Esophagus muscularis mucosa (tissue), 4 donors: ENCODE measurements at regions not wholly inside any gene's neighbourhood (a gene's known extent, or its start where the extent isn't known, plus 50 kb on each side); places are given as distances from the start of the nearest gene placed in this dataset.

Experiments used
- DNase-seq: peaks from one replicate; pipeline ENCODE4 v3.0.0-alpha.2; 2017; ENCODE audit errors: extremely low spot score
- H3K27ac ChIP-seq, 4 donors: fragments of 200-600 bp; sonication (generic); replicated peaks in 1 of 4; 1 replicate in 3 of 4; 2 replicates in 1 of 4; pipeline ENCODE4 v1.5.1; 2016 to 2019; ENCODE audit warnings: mild to moderate bottlenecking in 1 of 4
- H3K27me3 ChIP-seq, 4 donors: fragments of 200-600 bp; sonication (generic); one replicate each; pipeline versions ENCODE4 v1.5.1 to v1.6.0; 2016 to 2019
- H3K36me3 ChIP-seq, 4 donors: fragments of 200-600 bp; sonication (generic); one replicate each; pipeline ENCODE4 v1.5.1; 2016 to 2019
- H3K4me1 ChIP-seq, 4 donors: fragments of 200-600 bp; sonication (generic); one replicate each; pipeline ENCODE4 v1.5.1; 2016 to 2019
- H3K4me3 ChIP-seq, 4 donors: fragments of 200-600 bp; sonication (generic); 1 replicate in 2 of 4; 2 replicates in 2 of 4; pipeline ENCODE4 v1.5.1; 2016 to 2019; ENCODE audit warnings: mild to moderate bottlenecking in 4 of 4, moderate library complexity in 1 of 4
- H3K9me3 ChIP-seq, 4 donors: fragments of 200-600 bp; sonication (generic); 1 replicate in 3 of 4; 2 replicates in 1 of 4; pipeline ENCODE4 v1.5.1; 2016 to 2019
- CTCF ChIP-seq, 3 experiments: fragments of 200-600 bp in 2 of 3; fragments of 450-650 bp in 1 of 3; sonication (generic) in 2 of 3; IDR thresholded peaks; one replicate each; pipeline ENCODE4 v1.5.1; 2017 to 2019; ENCODE audit warnings: antibody characterized with exemption in 3 of 3, mild to moderate bottlenecking in 2 of 3, moderate library complexity in 1 of 3
- EP300 ChIP-seq: sonication (generic); formaldehyde crosslinking; IDR thresholded peaks from one replicate; pipeline ENCODE4 v1.6.1; 2017; ENCODE audit warnings: antibody characterized with exemption
- POLR2A ChIP-seq: fragments of 450-650 bp; IDR thresholded peaks from one replicate; pipeline ENCODE4 v1.6.1; 2017; ENCODE audit warnings: antibody characterized with exemption, moderate library complexity, mild to moderate bottlenecking, low read depth
- POLR2AphosphoS5 ChIP-seq, 2 donors: sonication (generic); formaldehyde crosslinking; IDR thresholded peaks; one replicate each; pipeline ENCODE4 v1.6.1; 2017; ENCODE audit warnings: antibody characterized with exemption in 2 of 2
- WGBS: methylation state at CpG from one replicate; pipeline ENCODE4 v1.1.5; 2018; 5-methylcytosine and 5-hydroxymethylcytosine counted together
- intact Hi-C: fragments of 100-400 bp; cut with DNase I; formaldehyde crosslinking; loops from one replicate; pipeline ENCODE4 v1.15.1; 2023

DNA sequence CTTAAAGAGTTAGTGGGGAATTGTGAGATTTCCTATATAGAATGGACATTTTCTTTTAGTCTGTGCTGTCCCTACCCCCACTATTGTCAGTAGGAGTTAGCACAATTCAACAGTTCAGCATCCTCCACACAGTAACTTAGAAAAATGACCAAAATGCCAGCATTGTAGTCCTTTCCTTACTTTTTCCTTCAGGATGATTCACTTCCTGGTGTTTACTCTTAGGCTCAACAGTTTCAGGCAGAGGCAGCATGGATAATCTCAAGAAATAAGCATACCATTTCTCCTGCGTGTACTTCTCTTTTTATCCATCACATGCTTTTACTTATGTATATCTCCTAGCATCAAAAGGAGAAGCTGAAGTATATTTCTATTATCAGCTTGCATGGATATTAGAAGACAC lies 683.4 kb downstream of the SLC16A7 start:
- Histone ChIP-seq H3K36me3 (no peaks in the 10 kb centered on the region), H3K9me3 (no peaks in the 10 kb centered on the region), H3K27me3 (no peaks in the 10 kb centered on the region), H3K4me1 (no peaks in the 10 kb centered on the region), H3K27ac (no peak overlapping the region), H3K4me3 (no peak overlapping the region)
- TF ChIP-seq POLR2AphosphoS5 (IDR thresholded peaks at IDR 0.05) (no peak), EP300 (no peak), CTCF (IDR thresholded peaks at IDR 0.05) (no peak), POLR2A (no peak)
- no peak for DNase-seq
- intact Hi-C loops: no loop called here
- 74% methylated on average over 1 of the region's 1 CpG for WGBS

GRCh38 chr12:60281522-60281921 lies 685.7 kb downstream of the SLC16A7 start:
- DNase-seq: no peak
- Histone ChIP-seq H3K9me3 (no peaks in the 10 kb centered on the region), H3K4me1 (no peaks in the 10 kb centered on the region), H3K4me3 (no peak overlapping the region), H3K27ac (no peak overlapping the region), H3K27me3 (no peaks in the 10 kb centered on the region), H3K36me3 (no peaks in the 10 kb centered on the region)
- intact Hi-C loops: no loop called here
- no peak for TF ChIP-seq EP300
- TF ChIP-seq POLR2AphosphoS5 (IDR thresholded peaks at IDR 0.05): no peak
- TF ChIP-seq CTCF (IDR thresholded peaks at IDR 0.05): no peak
- TF ChIP-seq POLR2A: no peak
- 95% methylated on average over 8 of the region's 8 CpGs for WGBS

GRCh38 chr12:60290532-60290931 lies 694.7 kb downstream of the SLC16A7 start:
- intact Hi-C loops: no loop called here
- no peak overlapping the region for H3K4me3 ChIP-seq
- WGBS: 86% methylated on average over 1 of the region's 1 CpG
- DNase-seq: peak; percentile 87
- TF ChIP-seq CTCF (IDR thresholded peaks at IDR 0.05) (no peak), POLR2A (no peak)
- H3K9me3 ChIP-seq: peaks cover 0 to 8% (median 0%) of the 10 kb centered on the region in 4 donors
- no peaks in the 10 kb centered on the region for H3K36me3 ChIP-seq
- no peaks in the 10 kb centered on the region for H3K4me1 ChIP-seq
- no peaks in the 10 kb centered on the region for H3K27me3 ChIP-seq
- H3K27ac ChIP-seq: no peak overlapping the region

GRCh38 chr12:60308366-60308991 lies 712.6 kb downstream of the SLC16A7 start:
- H3K27me3 ChIP-seq: no peaks in the 10 kb centered on the region
- TF ChIP-seq CTCF (IDR thresholded peaks at IDR 0.05) (no peak), EP300 (no peak), POLR2A (no peak), POLR2AphosphoS5 (IDR thresholded peaks at IDR 0.05) (no peak)
- H3K9me3 ChIP-seq: no peaks in the 10 kb centered on the region
- intact Hi-C loops: no loop called here
- no peaks in the 10 kb centered on the region for H3K4me1 ChIP-seq
- WGBS: 42% methylated on average over 1 of the region's 1 CpG
- no peaks in the 10 kb centered on the region for H3K36me3 ChIP-seq
- DNase-seq: no peak
- H3K4me3 ChIP-seq: no peak overlapping the region
- H3K27ac ChIP-seq: no peak overlapping the region

GRCh38 chr12:60311940-60312339 lies 716.1 kb downstream of the SLC16A7 start:
- no peaks in the 10 kb centered on the region for H3K36me3 ChIP-seq
- 58% methylated on average over 2 of the region's 2 CpGs for WGBS
- H3K9me3 ChIP-seq: no peaks in the 10 kb centered on the region
- TF ChIP-seq POLR2AphosphoS5 (IDR thresholded peaks at IDR 0.05): no peak
- TF ChIP-seq EP300: no peak
- TF ChIP-seq POLR2A: no peak
- no peak for TF ChIP-seq CTCF (IDR thresholded peaks at IDR 0.05)
- H3K4me3 ChIP-seq: no peak overlapping the region
- no peak overlapping the region for H3K27ac ChIP-seq
- DNase-seq: no peak
- no peaks in the 10 kb centered on the region for H3K4me1 ChIP-seq
- intact Hi-C loops: no loop called here
- no peaks in the 10 kb centered on the region for H3K27me3 ChIP-seq
